ENCODE measurements at regions not wholly inside any gene's neighbourhood (a gene's known extent, or its start where the extent isn't known, plus 50 kb on each side); places are given as distances from the start of the nearest gene placed in this dataset.

DNA sequence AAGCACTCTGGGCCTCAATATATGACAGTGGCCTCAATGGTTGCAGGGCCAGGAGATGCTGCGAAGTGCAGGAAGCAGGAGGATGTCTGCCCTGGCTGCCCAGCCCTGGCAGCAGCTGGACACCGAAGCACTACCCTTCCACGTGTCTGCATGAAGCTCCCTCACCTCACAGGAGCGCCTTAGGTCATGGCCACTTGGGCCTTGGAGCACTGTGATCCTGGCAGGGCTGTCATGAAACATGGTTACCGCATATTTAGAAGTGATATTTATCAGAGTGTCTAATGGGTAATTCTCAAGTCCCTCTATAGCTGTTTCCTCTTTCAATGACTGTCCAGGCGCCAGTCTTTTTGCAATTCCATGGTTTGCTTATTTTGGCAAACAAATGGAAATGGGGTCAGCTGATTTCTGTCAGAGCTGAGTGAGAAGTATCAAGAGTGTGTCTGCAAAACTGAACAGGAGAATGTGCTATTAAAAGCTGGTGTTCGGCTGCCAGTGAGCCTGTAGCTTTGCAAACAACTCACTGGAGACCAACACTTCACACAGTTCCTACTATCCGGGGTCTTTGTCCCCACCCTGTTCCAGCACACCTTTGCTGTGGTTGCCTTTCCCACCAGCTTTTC is 285.9 kb downstream of the KIF4B start:
- DNase-seq = no peak

DNA sequence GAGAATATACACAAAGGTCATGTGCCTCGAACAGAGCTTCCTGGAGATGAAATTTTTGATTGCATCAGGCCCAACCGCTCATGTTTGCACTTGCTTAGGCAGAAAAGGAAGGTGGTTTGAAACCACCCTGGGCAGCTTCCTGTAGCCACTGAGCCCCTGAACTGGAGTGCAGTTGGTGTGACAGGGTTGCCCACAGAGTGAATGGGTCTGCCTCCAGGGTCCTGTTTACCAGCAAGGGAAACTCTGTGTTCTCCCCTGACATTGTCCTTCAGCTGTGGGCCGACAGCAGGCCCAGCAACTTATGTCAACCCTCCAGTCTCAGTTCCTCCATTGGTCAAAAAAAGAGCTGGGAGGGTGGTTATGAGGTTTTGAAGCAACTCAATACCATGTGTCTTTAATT is 289.6 kb downstream of the KIF4B start:
- no peak for DNase-seq

DNA sequence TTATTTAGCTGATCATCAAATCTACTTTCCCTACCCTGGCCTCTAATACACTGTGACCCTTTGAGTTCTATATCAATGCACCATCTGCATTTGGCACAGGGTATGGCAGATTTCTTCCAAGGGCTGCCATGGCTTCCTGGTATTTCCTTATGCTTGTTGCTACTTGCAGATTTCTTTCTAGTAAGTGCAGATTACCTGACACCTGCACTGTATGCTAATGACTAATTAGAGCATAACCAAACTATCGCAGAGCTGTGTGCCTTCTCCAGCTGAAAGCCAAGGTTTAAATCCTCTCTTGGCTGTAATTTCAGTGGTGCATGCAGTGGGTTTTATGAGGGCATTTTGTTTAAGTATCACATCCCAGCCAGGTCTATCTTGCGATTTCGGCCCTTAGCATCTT is 293.7 kb downstream of the KIF4B start:
- DNase-seq = no peak

DNA sequence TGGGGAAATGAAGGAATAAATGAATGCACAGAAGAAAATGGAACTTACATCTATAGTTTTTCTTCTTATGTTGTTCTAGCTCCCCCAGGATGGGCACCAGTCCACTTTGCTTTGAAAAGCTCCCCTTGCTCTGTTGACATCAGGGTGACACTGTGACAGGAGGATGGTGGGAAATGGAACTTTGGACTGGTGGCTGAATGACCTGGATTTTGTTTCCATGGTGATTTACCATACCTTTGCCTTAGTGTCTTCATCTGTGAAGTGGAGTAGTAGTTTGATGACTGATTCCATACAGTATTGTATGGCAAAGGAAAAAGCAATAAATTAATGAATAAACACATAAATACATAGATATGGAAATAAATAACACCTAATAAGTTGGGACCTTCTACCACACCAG is 294.7 kb downstream of the KIF4B start:
- DNase-seq = no peak

DNA sequence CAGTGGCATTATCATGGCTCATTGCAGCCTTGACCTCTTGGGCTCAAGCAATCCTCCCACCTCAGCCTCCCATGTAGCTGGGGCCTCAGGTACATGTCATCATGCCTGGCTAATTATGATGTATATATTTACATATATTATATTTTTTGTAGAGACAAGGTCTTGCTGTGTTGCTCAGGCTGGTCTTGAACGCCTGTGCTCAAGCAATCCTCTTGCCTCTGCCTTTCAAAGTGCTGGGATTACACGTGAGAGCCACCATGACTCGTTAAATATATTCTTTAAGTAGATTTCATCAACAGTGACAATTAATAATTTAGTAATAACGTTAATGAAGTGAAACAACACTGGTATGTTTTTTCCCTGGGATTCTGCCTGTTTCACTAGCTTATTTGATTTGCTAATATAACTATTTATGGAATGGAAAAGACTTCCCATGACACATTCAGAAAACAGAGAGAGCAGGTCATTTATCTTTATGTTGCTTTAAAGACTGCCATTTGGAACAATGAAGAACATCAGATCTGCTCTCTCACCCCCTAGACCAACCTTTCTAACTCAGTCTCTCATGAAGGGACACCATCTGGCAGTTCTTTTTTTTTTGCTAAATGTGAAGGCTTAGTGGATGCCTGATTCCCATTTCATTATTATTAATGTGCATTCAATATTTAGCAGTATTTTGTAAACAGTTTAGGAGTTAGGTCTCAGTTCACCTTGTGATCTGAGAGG is 295.6 kb downstream of the KIF4B start:
- DNase-seq = no peak

DNA sequence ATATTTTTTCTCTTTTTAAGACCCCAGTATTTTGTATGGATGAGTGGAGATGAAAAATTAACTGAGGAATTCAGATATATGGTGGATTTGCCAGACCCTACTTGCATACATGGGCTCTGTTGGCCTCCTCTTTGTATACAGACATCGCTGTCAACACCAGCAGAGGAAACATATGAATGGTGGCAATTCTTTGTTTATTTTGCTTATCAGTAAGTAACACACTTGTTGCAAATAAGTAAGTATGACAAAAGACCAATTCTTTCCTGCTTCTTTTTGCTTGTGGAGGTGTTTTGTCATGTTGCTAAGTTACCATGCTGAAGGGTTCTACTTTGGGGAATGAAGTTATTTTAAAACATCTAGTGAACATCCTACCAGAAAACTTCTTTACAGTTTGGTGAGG is 298.2 kb downstream of the KIF4B start:
- DNase-seq = no peak

DNA sequence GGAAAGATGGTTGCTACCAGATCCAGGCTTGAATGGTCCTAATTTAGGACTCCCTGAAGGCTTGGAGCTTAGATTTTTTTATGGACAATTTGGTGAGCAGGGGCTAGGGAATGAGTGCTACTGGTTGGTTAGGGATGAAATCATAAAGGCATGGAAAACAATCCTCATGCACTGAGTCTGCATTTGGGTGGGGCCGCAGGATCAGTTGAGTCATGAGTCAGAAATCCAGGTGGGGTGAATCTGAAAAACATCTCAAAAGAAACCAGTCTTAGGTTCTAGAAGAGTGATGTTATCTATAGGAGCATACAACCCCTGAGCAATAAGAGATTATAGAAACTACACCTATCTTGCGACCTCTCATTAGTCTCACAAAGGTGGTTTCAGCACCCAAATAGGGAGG is 300.0 kb downstream of the KIF4B start:
- no peak for DNase-seq

DNA sequence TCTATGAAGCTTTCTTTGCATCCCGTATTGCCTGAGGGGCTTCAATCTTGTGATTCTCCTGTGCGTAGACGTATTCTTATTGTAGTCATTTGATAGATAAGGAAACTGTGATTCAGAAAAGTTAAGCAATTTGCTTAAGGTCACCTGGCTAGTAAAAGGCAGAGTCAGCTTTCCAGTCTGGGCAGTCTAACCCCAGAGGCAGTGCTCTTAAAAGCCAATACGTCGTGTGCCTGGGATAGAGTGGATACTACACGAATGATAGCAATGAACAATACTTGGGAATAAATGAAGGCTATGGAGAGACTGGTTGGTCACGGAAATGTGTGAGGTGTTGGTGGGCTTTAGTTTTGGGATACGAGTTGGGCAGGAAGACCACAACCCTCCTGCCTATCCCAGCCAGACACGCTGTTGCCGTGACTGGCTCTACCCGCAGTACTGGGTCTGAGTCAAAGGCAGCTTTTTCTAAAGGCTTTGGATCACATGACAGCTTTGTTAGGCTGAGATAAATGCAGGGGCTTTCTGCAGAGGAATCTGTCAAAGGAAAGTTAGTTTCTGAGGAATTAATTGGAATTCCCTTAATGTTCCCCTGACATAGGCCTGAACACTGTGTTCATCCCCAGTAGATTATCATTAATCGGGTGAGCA is 302.6 kb downstream of the KIF4B start:
- DNase-seq = no peak

DNA sequence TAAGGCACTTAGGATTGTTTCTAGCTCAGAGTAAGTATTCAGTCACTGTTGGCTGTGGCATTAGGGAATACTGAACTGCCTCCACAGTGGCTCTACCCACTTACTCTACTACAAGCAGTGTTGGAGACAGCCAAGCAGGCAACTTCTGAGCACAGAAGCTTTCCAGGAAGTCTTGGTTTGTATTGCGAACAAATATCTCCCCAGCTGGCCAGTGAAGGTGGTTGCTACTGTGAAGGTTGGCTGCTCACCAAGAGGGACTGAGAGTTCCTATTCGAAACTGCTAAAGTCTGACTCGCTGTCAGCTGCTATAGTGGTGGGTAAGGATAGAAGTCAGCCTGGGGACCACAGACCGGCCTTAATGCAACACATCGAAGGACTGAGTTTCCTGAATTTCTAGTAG is 319.1 kb downstream of the KIF4B start:
- no peak for DNase-seq

DNA sequence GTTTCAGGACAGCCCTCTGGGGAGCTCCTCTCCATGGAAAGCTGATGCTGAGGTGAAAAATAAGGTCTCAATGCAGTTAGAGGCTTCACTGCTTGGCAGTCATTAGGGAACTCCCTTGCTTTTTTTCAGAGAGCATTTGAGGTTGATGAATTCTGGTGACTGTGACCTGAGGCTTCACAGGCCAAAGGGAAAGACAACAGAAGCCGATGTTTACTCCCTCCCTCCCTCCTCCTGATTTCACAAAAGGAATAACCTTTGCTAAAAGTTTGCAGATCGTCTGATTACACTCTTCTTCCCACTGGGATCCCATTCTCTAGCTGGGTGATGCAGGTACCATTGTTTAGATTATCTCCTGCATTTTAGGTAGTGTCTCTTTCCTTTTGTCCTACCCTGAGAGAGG is 329.4 kb downstream of the KIF4B start:
- DNase-seq = no peak

DNA sequence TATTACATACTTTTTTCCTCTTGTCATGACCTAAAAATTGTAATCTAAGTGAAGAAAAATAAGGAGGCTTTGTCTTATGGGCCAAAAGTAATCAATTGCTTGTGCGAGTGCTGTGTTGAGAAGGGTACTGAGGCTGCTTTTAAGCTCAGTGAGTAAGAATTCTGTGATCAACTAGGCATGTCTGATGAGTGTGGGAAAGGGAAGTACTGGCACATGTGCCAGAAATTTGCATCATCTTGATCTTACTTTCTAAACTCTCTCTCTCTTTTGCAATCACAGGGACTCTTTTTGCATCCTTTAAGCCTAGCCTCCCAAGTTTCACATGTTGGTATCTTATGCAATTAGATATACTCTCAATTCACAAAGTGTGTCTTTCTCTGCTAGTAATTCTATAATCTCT is 329.9 kb downstream of the KIF4B start:
- no peak for DNase-seq

DNA sequence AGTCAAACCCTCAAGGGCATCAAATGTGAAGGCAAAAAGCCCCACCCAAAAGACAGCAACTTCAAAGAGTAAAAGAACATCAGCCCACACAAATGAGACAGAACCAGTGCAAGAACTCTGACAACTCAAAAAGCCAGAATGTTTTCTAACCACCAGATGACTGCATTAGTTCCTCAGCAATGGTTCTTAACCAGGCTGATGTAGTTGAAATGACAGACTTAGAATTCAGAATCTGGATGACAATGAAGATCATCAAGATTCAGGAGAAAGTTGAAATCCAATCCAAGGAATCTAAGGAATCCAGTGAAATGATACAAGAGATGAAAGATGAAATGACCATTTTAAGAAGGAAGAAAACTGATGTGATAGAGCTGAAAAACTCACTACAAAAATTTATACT is 339.7 kb downstream of the KIF4B start:
- no peak for DNase-seq

DNA sequence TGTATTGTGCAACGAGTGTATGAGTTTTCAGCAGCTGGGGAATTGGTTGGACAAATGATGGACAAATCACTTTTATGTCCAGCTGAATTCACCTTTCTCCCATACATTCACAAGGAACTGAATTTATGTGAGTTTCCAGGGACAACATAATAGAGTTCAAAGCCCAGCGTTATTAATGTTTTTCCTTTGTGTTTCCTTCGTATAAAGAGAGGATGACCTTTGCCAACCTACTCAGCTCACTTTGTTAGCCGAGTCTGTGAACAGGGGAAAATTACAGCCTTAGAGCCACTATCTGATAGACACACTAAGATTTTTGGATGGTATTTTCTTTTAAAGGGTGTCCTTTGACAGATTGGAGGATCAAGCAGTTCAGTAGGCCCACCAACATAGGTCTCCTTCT is 352.5 kb downstream of the KIF4B start:
- no peak for DNase-seq

DNA sequence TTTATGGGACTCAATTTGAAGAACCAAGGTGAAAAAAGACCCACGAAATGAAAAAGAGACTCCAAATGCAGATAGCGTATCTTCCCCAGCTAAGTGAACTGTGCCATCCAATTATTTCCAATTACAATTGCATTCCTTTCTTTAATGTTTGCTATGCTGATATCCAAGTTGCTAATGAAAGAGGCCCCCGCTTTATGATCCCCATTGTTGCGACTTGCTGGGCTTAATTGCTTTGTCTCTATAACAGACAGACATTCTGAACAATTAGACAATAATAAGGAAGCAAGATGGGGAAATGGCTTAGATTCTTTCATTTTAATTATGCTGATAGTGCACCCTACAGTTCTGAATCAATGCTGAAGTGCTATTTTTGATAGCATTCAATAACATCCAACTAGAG is 354.3 kb downstream of the KIF4B start:
- no peak for DNase-seq

DNA sequence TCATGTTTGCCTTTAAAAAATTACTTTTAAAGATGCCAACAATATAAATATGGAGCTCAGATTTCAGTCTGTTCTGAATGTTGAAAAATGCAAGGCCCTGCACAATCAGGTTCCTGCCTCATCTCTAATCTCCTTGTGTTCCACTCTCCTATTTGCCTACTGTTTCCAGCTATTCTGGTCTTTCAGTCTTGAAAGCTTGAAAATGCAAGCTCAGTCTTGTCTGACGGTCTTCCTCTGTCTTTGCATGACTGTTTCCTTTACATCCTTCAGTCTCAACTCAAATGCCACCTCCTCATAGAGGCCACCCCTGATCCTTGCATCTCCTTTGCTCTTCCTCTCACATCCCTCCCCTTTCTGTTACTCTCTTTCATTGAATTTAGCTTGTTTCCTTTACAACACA is 354.9 kb downstream of the KIF4B start:
- no peak for DNase-seq

DNA sequence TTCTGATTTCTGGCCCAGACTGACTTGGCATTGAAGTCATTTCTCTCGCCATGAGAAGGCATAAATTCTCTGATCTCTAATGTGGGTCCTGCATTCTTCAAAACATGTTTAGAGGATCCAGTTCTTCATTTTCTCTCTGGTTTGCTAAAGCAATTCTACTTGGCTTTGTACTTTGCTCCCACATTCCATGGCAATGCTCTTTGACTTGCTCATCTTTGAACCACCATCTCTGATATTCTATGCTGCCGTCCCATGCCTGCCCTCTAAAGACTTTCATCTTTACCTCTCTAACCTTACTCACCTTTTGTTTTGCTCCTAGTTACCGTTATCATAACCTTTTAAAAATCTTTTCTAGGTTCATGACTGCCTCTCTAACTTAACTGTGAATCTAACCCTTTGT is 366.9 kb downstream of the KIF4B start:
- DNase-seq = no peak

DNA sequence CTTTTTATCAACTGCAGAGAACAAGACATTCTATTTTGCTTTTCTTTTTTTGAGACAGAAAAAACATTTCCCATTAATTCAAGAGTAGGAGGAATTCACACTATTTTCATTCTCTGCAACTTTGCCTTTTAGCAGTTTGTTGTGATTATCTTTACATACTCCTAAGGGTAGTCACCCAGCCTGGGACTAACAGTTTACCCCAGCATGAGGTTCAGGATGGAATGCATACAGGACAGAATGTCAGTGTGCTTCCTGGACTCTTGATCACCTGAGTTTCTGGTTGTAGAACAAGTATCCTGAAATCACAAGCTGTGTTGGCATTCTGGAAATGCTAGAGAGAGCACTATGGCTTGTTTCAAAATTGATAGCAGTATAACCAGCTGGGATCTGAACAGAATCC is 368.1 kb downstream of the KIF4B start:
- no peak for DNase-seq

DNA sequence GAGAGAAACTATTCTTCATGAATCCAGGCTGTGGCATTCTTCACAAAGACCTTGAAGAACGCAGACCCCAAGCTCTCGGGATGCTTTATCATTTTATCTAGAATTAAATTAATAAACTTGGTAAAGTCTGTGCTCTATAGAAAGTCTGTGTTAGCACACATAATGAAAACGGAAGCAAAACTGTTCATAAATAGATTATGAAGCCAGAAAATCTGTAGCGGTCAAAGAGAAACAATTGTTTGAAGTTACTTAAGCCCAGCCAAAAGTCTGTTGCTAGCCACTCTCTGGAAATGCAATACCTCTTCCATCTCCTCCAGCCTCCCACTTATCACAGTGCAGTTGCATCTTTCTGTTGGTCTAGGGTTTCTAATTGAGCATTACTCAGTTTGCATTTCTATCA is 375.9 kb downstream of the KIF4B start:
- no peak for DNase-seq

DNA sequence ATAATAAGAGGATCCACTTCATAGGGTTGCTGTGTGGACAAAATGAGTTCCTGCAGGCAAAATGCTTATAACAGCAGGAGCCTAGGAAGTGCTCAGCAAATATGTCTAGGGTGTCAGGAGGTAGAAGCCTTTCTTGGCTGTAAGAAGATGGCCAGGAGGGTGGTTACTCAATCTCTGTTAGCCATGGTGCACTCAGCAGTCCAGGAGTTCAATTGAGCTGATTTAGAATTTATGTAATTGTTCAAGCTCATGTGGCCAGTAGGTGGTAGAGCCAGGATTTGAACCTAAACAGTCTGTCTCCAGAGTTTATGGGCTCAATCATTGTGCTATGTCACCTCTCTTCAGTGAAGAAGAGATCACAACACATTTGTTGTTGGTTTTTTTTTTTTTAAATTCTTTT is 381.2 kb downstream of the KIF4B start:
- DNase-seq = no peak

DNA sequence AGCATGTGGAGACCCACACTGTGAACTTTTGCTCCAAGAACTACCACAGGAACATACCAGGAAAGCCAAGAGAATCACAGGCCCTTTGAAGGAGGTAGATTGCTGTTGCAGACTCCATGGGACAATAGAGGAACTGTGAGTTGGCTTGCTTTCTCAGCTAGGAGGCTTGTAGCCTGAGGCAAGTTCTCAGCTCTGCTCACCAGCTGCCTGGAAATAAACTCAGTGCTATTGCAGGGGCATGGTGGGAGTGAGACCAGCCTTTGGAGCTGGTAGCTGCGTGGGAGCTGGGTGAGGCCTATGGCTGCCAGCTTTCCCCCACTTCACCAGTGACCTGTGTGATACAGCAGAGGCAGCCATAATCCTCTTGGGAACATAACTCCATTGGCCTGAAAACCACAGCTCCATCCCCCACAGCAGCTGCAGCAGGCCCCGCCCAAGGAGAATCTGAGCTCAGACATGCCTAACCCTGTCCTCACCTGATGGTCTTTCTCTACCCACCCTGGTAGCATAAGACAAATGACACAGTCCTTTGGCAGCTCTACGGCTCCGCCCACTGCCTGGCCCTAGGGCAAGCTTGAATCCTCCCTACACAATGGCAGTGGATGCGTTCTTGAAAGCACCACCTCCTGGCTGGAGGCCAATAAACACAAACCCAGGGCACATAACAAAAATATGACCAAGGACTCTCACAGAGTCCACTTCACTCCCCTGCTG is 389.5 kb downstream of the KIF4B start:
- no peak for DNase-seq

DNA sequence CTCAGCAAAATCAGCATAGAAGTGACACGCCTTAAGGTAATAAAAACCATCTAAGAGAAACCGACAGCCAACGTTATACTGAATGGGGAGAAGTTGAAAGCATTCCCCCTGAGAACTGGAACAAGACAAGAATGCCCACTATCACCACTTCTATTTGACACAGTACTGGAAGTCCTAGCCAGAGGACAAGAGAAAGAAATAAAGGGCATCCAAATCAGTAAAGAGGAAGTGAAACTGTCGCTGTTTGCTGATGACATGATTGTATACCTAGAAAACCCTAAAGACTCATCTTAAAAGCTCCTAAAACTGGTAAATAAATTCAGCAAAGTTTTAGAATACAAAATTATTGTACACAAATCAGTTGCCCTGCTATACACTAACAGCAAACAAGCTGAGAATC is 393.3 kb downstream of the KIF4B start:
- DNase-seq = no peak

DNA sequence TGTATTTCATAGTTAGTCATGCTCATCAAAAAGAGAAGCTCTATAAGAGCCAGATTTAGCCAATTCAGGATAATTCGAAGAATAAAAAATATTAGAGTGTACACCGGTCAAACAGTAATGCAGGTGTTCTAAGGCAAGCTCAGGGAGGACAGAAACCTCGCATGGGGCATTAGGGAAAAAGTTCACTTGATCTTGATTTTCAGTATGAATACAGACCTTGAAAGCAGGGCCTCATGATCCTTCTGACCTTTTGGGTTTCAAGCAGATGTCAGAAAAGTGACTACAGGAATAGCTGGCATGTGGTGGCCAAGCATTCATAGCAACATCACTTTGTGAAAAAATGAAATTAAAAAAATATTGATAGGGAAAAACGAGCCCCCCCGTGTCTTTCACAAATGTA is 394.9 kb downstream of the KIF4B start:
- DNase-seq = no peak

DNA sequence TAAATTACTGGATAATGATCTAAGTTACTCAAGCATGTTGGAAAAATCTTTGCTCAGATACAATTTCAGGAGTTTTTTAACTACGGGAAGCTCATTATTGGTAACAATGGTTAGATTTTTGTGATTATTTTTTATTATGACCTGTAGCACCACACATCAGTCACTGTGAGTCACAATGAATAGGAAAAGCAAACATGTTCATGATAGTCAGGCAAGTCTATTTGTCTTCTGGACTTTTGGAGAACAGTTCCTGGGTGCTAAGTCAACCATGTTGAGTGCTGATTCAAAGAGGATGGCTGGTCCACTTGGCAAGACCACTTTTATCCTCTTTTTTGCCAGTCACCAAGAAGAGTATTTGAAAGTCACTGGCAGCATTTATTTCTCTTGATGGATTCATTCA is 403.2 kb downstream of the KIF4B start:
- no peak for DNase-seq

DNA sequence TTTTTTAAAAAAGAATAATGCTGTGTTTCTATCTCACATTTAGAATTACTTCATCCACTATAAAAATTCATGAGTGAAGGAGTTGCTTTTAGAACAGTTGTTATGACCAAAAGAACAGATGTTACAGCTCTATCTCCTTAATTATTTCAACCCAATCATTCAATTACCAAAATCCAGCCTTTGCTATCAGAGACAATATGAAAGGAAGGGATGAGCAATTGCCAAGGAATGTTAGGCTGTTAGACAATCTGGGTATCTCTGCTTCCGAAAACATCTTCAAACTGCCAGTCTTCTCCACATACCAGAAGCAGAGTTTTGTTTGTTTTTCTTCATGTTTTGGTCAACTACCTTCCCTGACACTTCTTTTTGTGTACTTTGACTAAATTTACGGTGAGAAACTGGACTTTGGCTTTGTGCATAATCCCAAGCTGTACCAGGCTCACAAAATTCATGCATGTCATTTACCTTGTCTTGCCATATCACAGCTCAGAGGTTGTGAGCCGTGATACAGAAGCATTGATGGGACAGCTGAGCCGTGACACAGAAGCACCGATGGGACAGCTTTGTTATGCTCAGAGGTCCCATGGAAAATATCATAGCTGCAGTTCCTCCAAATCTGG is 405.5 kb downstream of the KIF4B start:
- no peak for DNase-seq
